ENCODE measurements at regions not wholly inside any gene's neighbourhood (a gene's known extent, or its start where the extent isn't known, plus 50 kb on each side); places are given as distances from the start of the nearest gene placed in this dataset.

- Histone ChIP-seq H4K20me1 (ENCODE audit: insufficient read depth, low read length) (no peaks in the 10 kb centered on the region), H3K27me3 (ENCODE audit: control insufficient read depth in 1 of 2, insufficient read depth in 2 of 2, low read length in 2 of 2) (no peaks in the 10 kb centered on the region), H3K4me2 (ENCODE audit: low read depth, low read length) (no peak overlapping the region), H3K9ac (ENCODE audit: insufficient read depth, low read depth, low read length) (no peak overlapping the region), H2AFZ (ENCODE audit: low read length) (no peak overlapping the region), H3K4me3 (replicated peaks in 1 of 3; ENCODE audit: insufficient read depth in 1 of 3, low read depth in 2 of 3, low read length in 3 of 3) (no peak overlapping the region), H3K27ac (ENCODE audit: extremely low read length, insufficient read depth, low read length) (no peak overlapping the region), H3K4me1 (ENCODE audit: insufficient read depth, low read length) (no peaks in the 10 kb centered on the region), H3K9me3 (ENCODE audit: low read length) (peaks cover 86% of the 10 kb centered on the region), H3K79me2 (ENCODE audit: insufficient read depth, low read length) (no peaks in the 10 kb centered on the region), H3K36me3 (replicated peaks in 1 of 2; ENCODE audit: control insufficient read depth in 1 of 2, insufficient read depth in 2 of 2, low read length in 2 of 2) (no peaks in the 10 kb centered on the region)
- POLR2A ChIA-PET = no interaction called here
- no peak for TF ChIP-seq U2AF1 (optimal IDR thresholded peaks at IDR 0.05; ENCODE audit: low read depth, low read length)
- no peak for TF ChIP-seq HNRNPLL (IDR thresholded peaks at IDR 0.05; ENCODE audit: low read depth, low read length, poor library complexity, severe bottlenecking)
- no peak for TF ChIP-seq ZBTB7B (CRISPR knock-in tag; IDR thresholded peaks at IDR 0.05)
- TF ChIP-seq TBX2 (CRISPR knock-in tag; IDR thresholded peaks at IDR 0.05; ENCODE audit: borderline replicate concordance) = no peak
- no peak for TF ChIP-seq ZSCAN20 (CRISPR knock-in tag; IDR thresholded peaks at IDR 0.05; ENCODE audit: borderline replicate concordance)
- no peak for TF ChIP-seq ZNF513 (CRISPR knock-in tag; conservative IDR thresholded peaks at IDR 0.05)
- no peak for TF ChIP-seq ZFY (CRISPR knock-in tag; IDR thresholded peaks at IDR 0.05)
- TF ChIP-seq, protein P1, sequence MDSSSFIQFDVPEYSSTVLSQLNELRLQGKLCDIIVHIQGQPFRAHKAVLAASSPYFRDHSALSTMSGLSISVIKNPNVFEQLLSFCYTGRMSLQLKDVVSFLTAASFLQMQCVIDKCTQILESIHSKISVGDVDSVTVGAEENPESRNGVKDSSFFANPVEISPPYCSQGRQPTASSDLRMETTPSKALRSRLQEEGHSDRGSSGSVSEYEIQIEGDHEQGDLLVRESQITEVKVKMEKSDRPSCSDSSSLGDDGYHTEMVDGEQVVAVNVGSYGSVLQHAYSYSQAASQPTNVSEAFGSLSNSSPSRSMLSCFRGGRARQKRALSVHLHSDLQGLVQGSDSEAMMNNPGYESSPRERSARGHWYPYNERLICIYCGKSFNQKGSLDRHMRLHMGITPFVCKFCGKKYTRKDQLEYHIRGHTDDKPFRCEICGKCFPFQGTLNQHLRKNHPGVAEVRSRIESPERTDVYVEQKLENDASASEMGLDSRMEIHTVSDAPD (CRISPR knock-in tag; IDR thresholded peaks at IDR 0.05) = no peak
- no peak for TF ChIP-seq ZNF496 (CRISPR knock-in tag; IDR thresholded peaks at IDR 0.05; ENCODE audit: insufficient replicate concordance)
- no peak for TF ChIP-seq ZSCAN12 (CRISPR knock-in tag; IDR thresholded peaks at IDR 0.05)
- TF ChIP-seq ZNF552 (CRISPR knock-in tag; IDR thresholded peaks at IDR 0.05; ENCODE audit: borderline replicate concordance) = no peak
- no peak for TF ChIP-seq ZSCAN30 (CRISPR knock-in tag; IDR thresholded peaks at IDR 0.05)
- TF ChIP-seq TERF1 (CRISPR knock-in tag; IDR thresholded peaks at IDR 0.05) = no peak
- no peak for TF ChIP-seq ZNF484 (CRISPR knock-in tag; IDR thresholded peaks at IDR 0.05; ENCODE audit: borderline replicate concordance, low read depth)
- intact Hi-C loops (cut with micrococcal nuclease; ENCODE audit: unreplicated experiment) = no loop called here
- FAIRE-seq = no peak
- no peak for ATAC-seq
- BruUV-seq (replicated peaks) = no TSS peak
- WGBS (ENCODE audit: low lambda C conversion rate) = 3% methylated on average over 1 of the region's 1 CpG
- no peak for DNase-seq (ENCODE audit: low spot score)
- in situ Hi-C loops (cut with HindIII; ENCODE audit: extremely low pct_ligation_motif_present, low pct_unique_long_range_greater_than_20kb) = no loop called here
- CTCF ChIA-PET (ENCODE audit: low intra/inter-chr PET ratio, low total read pairs) = no interaction called here
These were observed 784.0 kb upstream of the KLHL29 start for GRCh38 chr2:22600999-22601398.

All from HepG2 (cell line).